ENCODE measurements at regions not wholly inside any gene's neighbourhood (a gene's known extent, or its start where the extent isn't known, plus 50 kb on each side); places are given as distances from the start of the nearest gene placed in this dataset.
"Not testable (repeated sequence)": the region's sequence is repeated elsewhere in the genome, so short reads cannot be mapped to it uniquely, and the experiment has no call there.

DNA sequence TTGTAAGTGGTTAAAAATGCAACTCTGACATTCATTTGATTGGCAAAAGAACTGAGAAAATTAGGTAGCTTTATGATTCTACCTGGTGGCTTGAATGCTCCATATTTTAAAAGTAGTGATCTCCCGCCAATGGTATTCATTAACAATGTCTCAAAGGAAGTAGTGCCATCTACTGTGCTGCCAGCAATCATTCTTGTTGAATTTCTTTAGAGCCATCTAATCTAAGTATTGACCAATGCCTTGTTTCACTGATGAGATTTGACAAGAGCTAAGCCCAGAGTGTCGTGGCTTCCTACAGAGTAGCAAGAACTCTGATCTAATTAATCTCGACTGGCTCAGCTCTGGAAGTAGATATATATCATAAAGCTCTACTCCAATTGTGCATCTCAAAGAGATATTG lies 696.7 kb downstream of the C6orf118 start:
- DNase-seq (ENCODE audit: low spot score) = no peak
- Histone ChIP-seq H2AFZ (no peak overlapping the region), H3K9me2 (replicated peaks; ENCODE audit: insufficient read depth) (no peaks in the 10 kb centered on the region), H3K4me2 (no peak overlapping the region), H3K4me1 (ENCODE audit: insufficient read depth) (no peaks in the 10 kb centered on the region), H3K79me2 (no peaks in the 10 kb centered on the region), H3K36me3 (replicated peaks; ENCODE audit: insufficient read depth, low read depth) (no peaks in the 10 kb centered on the region), H3K9me3 (ENCODE audit: low read depth) (no peaks in the 10 kb centered on the region), H3K27ac (no peak overlapping the region), H3K27me3 (no peaks in the 10 kb centered on the region), H4K20me1 (ENCODE audit: insufficient read depth, poor library complexity, severe bottlenecking) (no peaks in the 10 kb centered on the region), H3K4me3 (no peak overlapping the region)
- WGBS (ENCODE audit: low lambda C conversion rate, missing lambda C conversion rate) = 58% methylated on average over 3 of the region's 3 CpGs
- TF ChIP-seq EZH2 (IDR thresholded peaks at IDR 0.05; ENCODE audit: borderline replicate concordance) (no peak), EZH2phosphoT487 (IDR thresholded peaks at IDR 0.05; ENCODE audit: low read depth, severe bottlenecking, unreplicated experiment) (no peak)
- TF ChIP-seq, protein P1, sequence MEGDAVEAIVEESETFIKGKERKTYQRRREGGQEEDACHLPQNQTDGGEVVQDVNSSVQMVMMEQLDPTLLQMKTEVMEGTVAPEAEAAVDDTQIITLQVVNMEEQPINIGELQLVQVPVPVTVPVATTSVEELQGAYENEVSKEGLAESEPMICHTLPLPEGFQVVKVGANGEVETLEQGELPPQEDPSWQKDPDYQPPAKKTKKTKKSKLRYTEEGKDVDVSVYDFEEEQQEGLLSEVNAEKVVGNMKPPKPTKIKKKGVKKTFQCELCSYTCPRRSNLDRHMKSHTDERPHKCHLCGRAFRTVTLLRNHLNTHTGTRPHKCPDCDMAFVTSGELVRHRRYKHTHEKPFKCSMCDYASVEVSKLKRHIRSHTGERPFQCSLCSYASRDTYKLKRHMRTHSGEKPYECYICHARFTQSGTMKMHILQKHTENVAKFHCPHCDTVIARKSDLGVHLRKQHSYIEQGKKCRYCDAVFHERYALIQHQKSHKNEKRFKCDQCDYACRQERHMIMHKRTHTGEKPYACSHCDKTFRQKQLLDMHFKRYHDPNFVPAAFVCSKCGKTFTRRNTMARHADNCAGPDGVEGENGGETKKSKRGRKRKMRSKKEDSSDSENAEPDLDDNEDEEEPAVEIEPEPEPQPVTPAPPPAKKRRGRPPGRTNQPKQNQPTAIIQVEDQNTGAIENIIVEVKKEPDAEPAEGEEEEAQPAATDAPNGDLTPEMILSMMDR (IDR thresholded peaks at IDR 0.05; ENCODE audit: poor library complexity) = no peak

DNA sequence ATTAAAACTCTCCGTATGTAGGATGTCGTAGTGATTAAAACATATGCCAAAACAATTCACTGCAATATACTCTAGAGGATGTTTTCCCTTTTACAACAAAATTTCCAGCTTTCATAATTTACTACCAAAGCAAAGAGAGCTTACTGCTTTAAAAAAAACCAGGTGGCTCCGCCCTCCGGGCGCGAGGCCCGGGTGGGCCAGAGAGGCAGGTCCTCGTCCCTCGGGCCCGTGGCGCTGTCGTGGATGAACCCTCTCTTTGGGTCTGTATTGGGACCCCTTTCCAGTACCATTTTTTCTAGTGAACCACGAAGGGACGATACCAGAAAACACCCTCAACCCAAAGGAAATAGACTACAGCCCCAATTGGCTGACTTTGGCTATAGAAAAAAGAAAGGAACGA lies 698.5 kb downstream of the C6orf118 start:
- not testable (repeated sequence) for H3K4me2 ChIP-seq; H2AFZ ChIP-seq; H3K27me3 ChIP-seq; H3K27ac ChIP-seq; H3K36me3 ChIP-seq (replicated peaks; ENCODE audit: insufficient read depth, low read depth); H3K4me3 ChIP-seq; H3K79me2 ChIP-seq; H3K9me2 ChIP-seq (replicated peaks; ENCODE audit: insufficient read depth); H4K20me1 ChIP-seq (ENCODE audit: insufficient read depth, poor library complexity, severe bottlenecking); H3K4me1 ChIP-seq (ENCODE audit: insufficient read depth); H3K9me3 ChIP-seq (ENCODE audit: low read depth); DNase-seq (ENCODE audit: low spot score)
- 97% methylated on average over 15 of the region's 15 CpGs for WGBS (ENCODE audit: low lambda C conversion rate, missing lambda C conversion rate)

DNA sequence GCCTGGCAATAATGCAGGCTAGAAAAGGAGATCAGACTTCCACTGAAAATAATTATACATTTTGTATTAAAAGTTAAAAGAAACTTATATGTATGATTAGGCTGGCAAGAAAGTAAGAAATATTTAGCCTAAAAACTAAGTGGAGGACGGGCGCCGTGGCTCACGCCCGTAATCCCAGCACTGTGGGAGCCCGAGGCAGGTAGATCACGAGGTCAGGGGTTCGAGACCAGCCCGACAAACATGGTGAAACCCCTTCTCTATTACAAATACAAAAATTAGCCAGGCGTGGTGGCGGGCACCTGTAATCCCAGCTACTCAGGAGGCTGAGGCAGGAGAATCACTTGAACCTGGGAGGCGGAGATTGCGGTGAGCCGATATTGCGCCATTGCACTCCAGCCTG lies 707.0 kb downstream of the C6orf118 start:
- not testable (repeated sequence) for H3K27me3 ChIP-seq; H4K20me1 ChIP-seq (ENCODE audit: insufficient read depth, poor library complexity, severe bottlenecking); H3K9me2 ChIP-seq (replicated peaks; ENCODE audit: insufficient read depth); DNase-seq (ENCODE audit: low spot score); H3K27ac ChIP-seq; H3K36me3 ChIP-seq (replicated peaks; ENCODE audit: insufficient read depth, low read depth); H3K4me2 ChIP-seq; H3K4me1 ChIP-seq (ENCODE audit: insufficient read depth); H2AFZ ChIP-seq; H3K4me3 ChIP-seq; H3K79me2 ChIP-seq; H3K9me3 ChIP-seq (ENCODE audit: low read depth)
- whole genome bisulfite sequencing (ENCODE audit: low lambda C conversion rate, missing lambda C conversion rate) = 96% methylated on average over 15 of the region's 15 CpGs

DNA sequence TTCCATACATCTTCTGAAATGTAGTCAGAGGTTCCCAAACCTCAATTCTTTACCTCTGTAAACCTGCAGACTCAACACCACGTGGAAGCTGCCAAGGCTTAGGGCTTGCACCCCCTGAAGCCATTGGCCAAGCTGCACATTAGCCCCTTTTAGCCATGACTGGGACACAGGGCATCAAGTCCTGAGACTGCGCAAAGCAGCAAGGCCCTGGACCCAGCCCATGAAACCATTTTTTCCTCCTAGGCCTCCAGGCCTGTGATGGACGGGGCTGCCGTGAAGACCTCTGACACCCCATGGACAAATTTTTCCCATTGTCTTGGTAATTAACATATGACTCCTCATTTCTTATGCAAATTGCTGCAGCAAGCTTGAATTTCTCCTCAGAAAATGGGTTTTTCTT lies 727.8 kb downstream of the C6orf118 start:
- H3K4me3 ChIP-seq = no peak overlapping the region
- H3K4me1 ChIP-seq (ENCODE audit: insufficient read depth) = no peaks in the 10 kb centered on the region
- TF ChIP-seq, protein P1 (IDR thresholded peaks at IDR 0.05; ENCODE audit: poor library complexity) = no peak
- TF ChIP-seq EZH2phosphoT487 (IDR thresholded peaks at IDR 0.05; ENCODE audit: low read depth, severe bottlenecking, unreplicated experiment) (no peak), EZH2 (IDR thresholded peaks at IDR 0.05; ENCODE audit: borderline replicate concordance) (no peak)
- DNase-seq (ENCODE audit: low spot score) = no peak
- no peak overlapping the region for H2AFZ ChIP-seq
- H3K79me2 ChIP-seq = no peaks in the 10 kb centered on the region
- H3K36me3 ChIP-seq (replicated peaks; ENCODE audit: insufficient read depth, low read depth) = no peaks in the 10 kb centered on the region
- H3K4me2 ChIP-seq = no peak overlapping the region
- no peaks in the 10 kb centered on the region for H4K20me1 ChIP-seq (ENCODE audit: insufficient read depth, poor library complexity, severe bottlenecking)
- no peaks in the 10 kb centered on the region for H3K27me3 ChIP-seq
- 68% methylated on average over 4 of the region's 4 CpGs for WGBS (ENCODE audit: low lambda C conversion rate, missing lambda C conversion rate)
- no peaks in the 10 kb centered on the region for H3K9me3 ChIP-seq (ENCODE audit: low read depth)
- H3K9me2 ChIP-seq (replicated peaks; ENCODE audit: insufficient read depth) = no peaks in the 10 kb centered on the region
- no peak overlapping the region for H3K27ac ChIP-seq

DNA sequence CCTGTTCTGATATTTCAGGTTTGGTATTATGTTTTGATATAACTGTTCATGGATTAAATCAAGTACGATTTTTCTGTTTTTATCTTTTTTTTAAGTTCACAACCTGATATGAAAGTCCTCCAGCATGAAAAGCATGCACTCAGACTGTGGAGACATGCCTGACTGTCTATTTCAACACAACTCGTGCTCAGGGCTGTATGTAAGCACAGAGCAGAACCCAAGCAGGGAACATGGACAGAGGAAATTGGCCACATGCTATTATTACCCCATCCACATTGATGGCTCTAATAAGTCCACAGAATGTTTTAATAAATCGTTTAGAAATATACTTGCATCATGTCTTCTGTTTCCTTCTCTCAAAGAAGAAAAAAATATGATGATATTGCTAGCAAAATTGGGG lies 730.4 kb downstream of the C6orf118 start:
- TF ChIP-seq, protein P1 (IDR thresholded peaks at IDR 0.05; ENCODE audit: poor library complexity) = no peak
- no peak for TF ChIP-seq EZH2 (IDR thresholded peaks at IDR 0.05; ENCODE audit: borderline replicate concordance)
- no peak for TF ChIP-seq EZH2phosphoT487 (IDR thresholded peaks at IDR 0.05; ENCODE audit: low read depth, severe bottlenecking, unreplicated experiment)
- WGBS (ENCODE audit: low lambda C conversion rate, missing lambda C conversion rate) = 65% methylated on average over 3 of the region's 3 CpGs
- DNase-seq (ENCODE audit: low spot score) = no peak

More for the DNA sequence above, 730.4 kb downstream of the C6orf118 start:
- no peaks in the 10 kb centered on the region for H4K20me1 ChIP-seq (ENCODE audit: insufficient read depth, poor library complexity, severe bottlenecking)
- no peak overlapping the region for H3K4me3 ChIP-seq
- H3K4me2 ChIP-seq = no peak overlapping the region
- H3K9me2 ChIP-seq (replicated peaks; ENCODE audit: insufficient read depth) = no peaks in the 10 kb centered on the region
- no peaks in the 10 kb centered on the region for H3K9me3 ChIP-seq (ENCODE audit: low read depth)
- no peak overlapping the region for H3K27ac ChIP-seq
- H3K79me2 ChIP-seq = no peaks in the 10 kb centered on the region
- no peaks in the 10 kb centered on the region for H3K4me1 ChIP-seq (ENCODE audit: insufficient read depth)
- H2AFZ ChIP-seq = no peak overlapping the region
- no peaks in the 10 kb centered on the region for H3K27me3 ChIP-seq
- H3K36me3 ChIP-seq (replicated peaks; ENCODE audit: insufficient read depth, low read depth) = no peaks in the 10 kb centered on the region
